HG02884 (cell line): ENCODE measurements at regions not wholly inside any gene's neighbourhood (a gene's known extent, or its start where the extent isn't known, plus 50 kb on each side); places are given as distances from the start of the nearest gene placed in this dataset.
"Not testable (repeated sequence)": the region's sequence is repeated elsewhere in the genome, so short reads cannot be mapped to it uniquely, and the experiment has no call there.

Source experiments
- ATAC-seq: cut with Tn5 transposase; IDR thresholded peaks from one replicate; pipeline ENCODE4 v1.9.1; 2021; ENCODE audit warnings: mild to moderate bottlenecking, moderate library complexity; ENCODE audit not compliant: unreplicated experiment

GRCh38 chr1:238779716-238780115 is 606.7 kb upstream of the CHRM3 start:
- no peak for ATAC-seq

DNA sequence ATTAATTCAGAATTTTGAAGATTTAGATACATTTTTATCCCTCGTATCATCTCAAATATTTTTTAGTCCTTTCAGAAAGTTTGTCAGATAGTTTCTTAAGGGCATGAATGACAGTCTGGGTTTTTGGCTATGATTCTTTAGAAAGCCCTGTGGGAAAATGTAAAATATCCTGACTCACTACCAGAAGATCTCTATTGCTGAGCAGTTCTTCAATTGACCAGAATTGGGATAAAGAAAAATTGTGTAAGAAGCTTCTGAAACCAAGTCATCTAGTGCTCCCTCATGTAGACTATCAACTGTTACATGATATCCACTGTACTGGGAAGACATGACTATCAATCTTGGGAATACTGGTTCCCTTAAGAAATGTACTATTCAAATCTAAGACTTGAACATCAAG is 608.3 kb upstream of the CHRM3 start:
- ATAC-seq = no peak

- no peak for ATAC-seq
Observed at GRCh38 chr1:238777551-238777950, 608.8 kb upstream of the CHRM3 start.

DNA sequence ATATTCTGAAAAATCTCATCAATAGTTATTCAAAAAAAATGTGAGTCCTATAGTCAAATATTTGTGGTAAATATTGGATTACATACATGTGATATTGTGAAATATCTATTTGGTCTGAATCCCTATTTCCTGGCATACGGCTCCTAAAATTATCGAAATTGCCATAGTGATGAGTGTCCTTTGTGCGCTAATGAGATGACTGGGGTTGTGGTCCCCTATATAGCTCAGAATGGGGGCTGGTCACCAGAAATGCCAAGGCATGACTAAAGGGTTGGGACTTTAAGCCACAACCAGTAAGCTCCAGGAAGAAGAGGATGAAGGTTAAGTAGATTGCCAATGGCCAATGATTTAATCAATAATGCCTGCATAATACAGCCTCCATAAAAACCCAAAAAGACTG is 610.2 kb upstream of the CHRM3 start:
- no peak for ATAC-seq

DNA sequence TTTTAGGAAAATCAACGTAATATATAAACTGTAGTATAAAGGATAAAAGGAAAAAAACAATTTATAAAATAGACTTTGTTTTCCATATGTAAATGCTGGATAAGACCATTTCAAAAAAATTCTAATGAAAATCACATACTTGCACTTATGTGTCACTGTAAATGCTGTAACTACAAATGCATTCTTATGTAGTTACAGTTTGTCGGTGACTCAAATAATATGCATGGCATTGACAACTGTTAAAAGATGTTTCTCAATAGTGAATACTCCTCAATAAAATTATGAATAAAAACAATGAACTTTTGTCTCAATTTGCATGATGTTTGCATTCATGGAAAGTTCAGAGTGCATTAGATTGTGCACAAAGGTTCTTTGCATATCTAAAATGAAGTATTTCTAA is 614.0 kb upstream of the CHRM3 start:
- no peak for ATAC-seq

GRCh38 chr1:238767321-238767720 is 619.0 kb upstream of the CHRM3 start:
- no peak for ATAC-seq

DNA sequence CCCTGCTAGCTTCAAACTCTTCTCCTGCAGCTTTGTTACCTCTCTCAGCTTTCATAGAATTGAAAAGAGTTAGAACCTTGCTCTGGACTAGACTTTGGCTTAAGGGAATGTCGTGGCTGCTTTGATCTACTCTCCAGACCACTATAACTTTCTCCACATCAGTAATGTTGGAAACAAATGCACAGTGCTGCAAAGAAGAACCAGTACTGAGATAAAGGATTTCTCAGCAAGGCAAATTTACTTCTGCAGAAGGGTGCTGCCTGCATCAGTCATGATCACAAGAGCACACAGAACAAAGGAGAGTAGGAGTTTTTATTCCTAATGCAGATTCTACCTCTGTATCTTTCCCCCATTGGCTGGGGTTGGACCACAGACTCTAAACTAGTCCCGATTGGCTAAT is 621.6 kb upstream of the CHRM3 start:
- ATAC-seq = no peak

- ATAC-seq = no peak
Observed at GRCh38 chr1:238753252-238753651, 633.1 kb upstream of the CHRM3 start.

- ATAC-seq = no peak
Observed at GRCh38 chr1:238752327-238752726, 634.0 kb upstream of the CHRM3 start.

GRCh38 chr1:238745069-238745468 is 641.3 kb upstream of the CHRM3 start:
- ATAC-seq = no peak

GRCh38 chr1:238738892-238739291 is 647.5 kb upstream of the CHRM3 start:
- no peak for ATAC-seq

DNA sequence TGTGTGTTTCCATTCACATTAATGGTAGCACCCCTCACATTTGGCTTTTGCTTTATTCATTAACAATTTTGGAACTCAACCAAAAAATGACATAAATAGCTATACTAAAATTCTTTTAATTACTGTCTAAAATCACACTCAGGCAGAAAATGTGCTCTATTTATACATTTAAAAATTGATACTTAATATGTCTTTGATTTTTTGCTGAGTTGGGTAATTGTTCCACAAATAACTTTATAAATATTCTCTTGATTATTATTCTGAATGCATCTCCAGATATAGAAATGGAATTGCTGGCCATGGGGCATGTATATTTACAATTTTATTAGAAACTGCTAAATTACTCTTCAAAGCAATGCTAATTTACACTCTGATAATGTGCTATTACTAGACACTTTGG is 658.7 kb upstream of the CHRM3 start:
- no peak for ATAC-seq

DNA sequence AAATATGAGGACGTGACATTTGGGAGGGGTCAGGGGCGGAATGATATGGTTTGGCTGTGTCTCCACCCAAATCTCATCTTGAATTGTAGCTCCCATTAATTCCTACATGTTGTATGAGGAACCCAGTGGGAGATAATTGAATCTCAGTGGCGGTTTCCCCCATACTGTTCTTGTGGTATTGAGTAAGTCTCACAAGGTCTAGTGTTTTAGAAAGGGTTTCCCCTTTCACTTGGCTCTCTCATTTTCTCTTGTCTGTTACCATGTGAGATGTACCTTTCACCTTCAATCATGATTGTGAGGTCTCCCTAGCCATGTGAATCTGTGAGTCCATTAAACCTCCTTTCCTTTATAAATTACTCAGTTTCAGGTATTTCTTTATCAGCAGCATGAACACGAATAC is 663.6 kb upstream of the CHRM3 start:
- ATAC-seq = no peak

DNA sequence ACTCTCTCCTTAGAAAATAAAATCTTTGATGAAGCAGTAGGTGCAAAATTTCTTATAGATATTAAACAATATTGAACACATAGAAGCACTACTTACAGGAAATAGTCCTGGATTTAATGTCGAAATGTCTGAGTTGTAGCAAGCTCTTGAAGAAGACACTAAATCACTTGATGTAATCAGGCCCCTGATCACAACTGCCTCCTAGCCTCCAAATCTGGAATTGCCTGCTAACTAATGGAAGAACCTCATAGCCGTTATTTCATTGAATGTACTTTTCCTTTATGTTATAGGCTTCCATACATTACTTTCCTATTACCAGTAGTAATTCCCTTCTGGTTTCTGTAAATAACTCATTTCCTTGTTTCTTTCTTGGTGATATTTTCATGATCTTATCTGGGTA is 675.7 kb upstream of the CHRM3 start:
- no peak for ATAC-seq

DNA sequence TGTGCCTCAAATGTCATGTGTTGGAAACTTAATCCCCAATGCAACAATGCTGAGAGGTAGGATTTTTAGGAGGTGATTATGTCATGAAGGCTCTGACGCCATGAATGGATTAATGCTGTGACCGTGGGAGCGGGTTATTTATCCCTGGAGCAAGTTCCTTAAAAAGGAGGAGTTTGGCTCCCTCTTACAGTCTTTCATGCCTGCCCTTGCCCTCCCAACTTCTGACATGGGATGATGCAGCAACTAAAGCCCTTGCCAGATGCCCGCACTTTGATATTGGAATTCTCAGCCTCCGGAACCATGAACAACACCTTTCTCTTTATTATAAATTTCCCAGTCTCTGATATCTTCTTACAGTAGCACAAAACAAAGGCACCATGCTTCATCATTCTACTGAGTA is 685.3 kb upstream of the CHRM3 start:
- ATAC-seq = no peak

- no peak for ATAC-seq
Observed at GRCh38 chr1:238690415-238690814, 696.0 kb upstream of the CHRM3 start.

- not testable (repeated sequence) for ATAC-seq
Observed at GRCh38 chr1:238684576-238684975, 701.8 kb upstream of the CHRM3 start.

DNA sequence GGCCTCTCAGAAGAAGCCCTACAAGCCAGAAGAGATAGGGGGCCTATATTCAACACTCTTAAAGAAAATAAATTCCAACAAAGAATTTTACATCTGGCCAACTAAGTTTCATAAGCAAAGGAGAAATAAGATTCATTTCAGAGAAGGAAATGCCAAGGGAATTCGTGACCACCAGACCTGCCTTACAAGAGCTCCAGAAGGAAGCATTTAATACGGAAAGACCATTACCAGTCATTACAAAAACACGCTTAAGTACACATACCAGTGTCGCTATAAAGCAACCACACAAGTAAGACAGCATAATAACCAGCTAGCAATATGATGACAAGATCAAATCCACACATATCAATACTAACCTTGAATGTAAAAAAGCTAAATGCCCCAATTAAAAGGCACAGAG is 704.9 kb upstream of the CHRM3 start:
- ATAC-seq = no peak

GRCh38 chr1:238681021-238681420 is 705.3 kb upstream of the CHRM3 start:
- ATAC-seq = no peak

- no peak for ATAC-seq
Observed at GRCh38 chr1:238677567-238677966, 708.8 kb upstream of the CHRM3 start.

DNA sequence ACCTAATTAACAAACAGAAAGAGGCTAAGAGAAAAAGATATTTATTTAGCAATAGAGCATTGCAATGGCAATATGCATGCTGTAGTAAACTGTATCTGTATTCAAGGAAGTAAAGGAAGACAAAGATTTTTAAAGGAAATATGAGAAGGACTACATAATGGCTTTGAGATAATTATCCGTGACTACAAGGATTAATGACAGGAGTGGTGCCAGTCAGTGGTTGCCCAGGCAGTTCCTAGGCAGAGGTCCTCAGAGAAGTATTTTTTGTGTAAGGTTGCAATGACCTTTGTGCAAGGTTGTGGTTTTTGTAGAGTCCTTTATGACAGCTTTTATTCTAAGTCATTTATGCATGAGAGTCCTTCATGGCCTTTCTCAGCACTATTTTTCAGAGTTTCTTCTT is 711.1 kb upstream of the CHRM3 start:
- ATAC-seq = no peak

- ATAC-seq = no peak
Observed at GRCh38 chr1:238674316-238674715, 712.1 kb upstream of the CHRM3 start.

DNA sequence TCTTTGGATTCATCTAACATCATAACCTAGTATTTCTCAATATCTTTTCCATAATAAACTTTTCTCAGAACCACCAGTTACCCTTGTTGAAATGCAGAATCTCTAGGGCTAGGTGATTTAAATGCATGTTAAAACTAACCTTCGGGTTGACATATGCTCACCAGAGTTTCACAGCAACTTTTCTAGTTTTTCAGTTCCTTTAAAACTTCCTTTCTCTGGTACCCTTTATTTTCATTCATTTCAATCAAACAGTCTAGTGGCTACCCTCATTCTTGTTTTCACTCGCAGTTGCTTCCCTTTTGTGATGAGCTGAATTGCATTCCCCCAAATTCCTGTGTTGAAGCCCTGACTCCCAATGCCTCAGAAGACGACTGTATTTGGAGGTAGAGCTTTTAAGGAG is 712.8 kb upstream of the CHRM3 start:
- ATAC-seq = no peak

- ATAC-seq = no peak
Observed at GRCh38 chr1:238672806-238673205, 713.6 kb upstream of the CHRM3 start.
